Vagina (tissue), 2 donors: ENCODE measurements at regions not wholly inside any gene's neighbourhood (a gene's known extent, or its start where the extent isn't known, plus 50 kb on each side); places are given as distances from the start of the nearest gene placed in this dataset.
"Not testable (repeated sequence)": the region's sequence is repeated elsewhere in the genome, so short reads cannot be mapped to it uniquely, and the experiment has no call there.

Experiments
- DNase-seq, 2 donors: peaks; one replicate each; pipeline ENCODE4 v3.0.0-alpha.2; 2017; ENCODE audit errors: extremely low spot score in 2 of 2
- H3K27ac ChIP-seq: fragments of 200-600 bp; sonication (generic); one replicate; pipeline ENCODE4 v1.5.1; 2019
- H3K27me3 ChIP-seq: fragments of 200-600 bp; sonication (generic); one replicate; pipeline ENCODE4 v1.5.1; 2019
- H3K36me3 ChIP-seq, 2 donors: fragments of 200-600 bp; sonication (generic); one replicate each; pipeline ENCODE4 v1.5.1; 2017 to 2019
- H3K4me1 ChIP-seq: fragments of 200-600 bp; sonication (generic); one replicate; pipeline ENCODE4 v1.5.1; 2019
- H3K4me3 ChIP-seq, 2 donors: fragments of 200-600 bp; sonication (generic); 1 replicate in 1 of 2; 2 replicates in 1 of 2; pipeline ENCODE4 v1.5.1; 2016 to 2019
- H3K9me3 ChIP-seq: fragments of 200-600 bp; sonication (generic); one replicate; pipeline ENCODE4 v1.5.1; 2019
- POLR2A ChIP-seq, 2 donors: fragments of 450-650 bp; IDR thresholded peaks; one replicate each; pipeline ENCODE4 v1.6.1; 2017; ENCODE audit warnings: antibody characterized with exemption in 2 of 2, mild to moderate bottlenecking in 2 of 2, moderate library complexity in 2 of 2
- POLR2AphosphoS5 ChIP-seq, 2 donors: sonication (generic); formaldehyde crosslinking; IDR thresholded peaks; one replicate each; pipeline ENCODE4 v1.9.0; 2017; ENCODE audit warnings: antibody characterized with exemption in 2 of 2, mild to moderate bottlenecking in 2 of 2, low read depth in 1 of 2; ENCODE audit not compliant: insufficient read depth in 1 of 2
- intact Hi-C: fragments of 100-400 bp; cut with DNase I; formaldehyde crosslinking; loops from one replicate; pipeline ENCODE4 v1.15.1; 2023
- TF ChIP-seq, protein P1 (sequence below), 3 experiments: fragments of 450-650 bp in 2 of 3; fragments of 200-600 bp in 1 of 3; sonication (generic) in 1 of 3; IDR thresholded peaks; one replicate each; pipeline ENCODE4 v1.5.1; 2017 to 2019; ENCODE audit warnings: antibody characterized with exemption in 3 of 3, mild to moderate bottlenecking in 2 of 3, moderate library complexity in 2 of 3

DNA sequence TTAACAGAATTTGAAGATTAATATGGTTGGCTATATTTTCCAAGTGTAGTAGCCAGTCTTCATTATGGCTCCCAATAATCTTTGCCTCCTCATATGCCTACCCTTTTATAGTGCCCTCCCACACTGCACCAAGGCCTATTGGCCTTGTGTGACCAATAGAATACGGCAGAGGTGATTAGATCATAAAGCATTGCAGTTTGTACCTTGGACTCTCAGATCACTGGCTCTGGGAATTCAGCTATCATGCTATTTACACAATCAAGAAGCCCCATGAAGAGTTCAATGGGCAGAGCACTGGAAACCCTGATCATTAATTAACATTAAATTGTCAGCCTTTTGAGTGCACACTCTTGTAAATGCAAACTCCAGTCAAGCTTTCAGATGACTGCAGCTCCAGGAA lies 154.5 kb upstream of the MAGI2 start:
- DNase-seq, result no peak
- Histone ChIP-seq H3K36me3 (no peaks in the 10 kb centered on the region), H3K9me3 (no peaks in the 10 kb centered on the region), H3K27ac (no peak overlapping the region), H3K4me3 (no peak overlapping the region), H3K4me1 (no peaks in the 10 kb centered on the region), H3K27me3 (no peaks in the 10 kb centered on the region)
- intact Hi-C loops, result no loop called here
- TF ChIP-seq POLR2AphosphoS5 (IDR thresholded peaks at IDR 0.05; ENCODE audit: insufficient read depth in 1 of 2, low read depth in 1 of 2) (no peak), POLR2A (IDR thresholded peaks at IDR 0.05) (no peak)
- TF ChIP-seq, protein P1, sequence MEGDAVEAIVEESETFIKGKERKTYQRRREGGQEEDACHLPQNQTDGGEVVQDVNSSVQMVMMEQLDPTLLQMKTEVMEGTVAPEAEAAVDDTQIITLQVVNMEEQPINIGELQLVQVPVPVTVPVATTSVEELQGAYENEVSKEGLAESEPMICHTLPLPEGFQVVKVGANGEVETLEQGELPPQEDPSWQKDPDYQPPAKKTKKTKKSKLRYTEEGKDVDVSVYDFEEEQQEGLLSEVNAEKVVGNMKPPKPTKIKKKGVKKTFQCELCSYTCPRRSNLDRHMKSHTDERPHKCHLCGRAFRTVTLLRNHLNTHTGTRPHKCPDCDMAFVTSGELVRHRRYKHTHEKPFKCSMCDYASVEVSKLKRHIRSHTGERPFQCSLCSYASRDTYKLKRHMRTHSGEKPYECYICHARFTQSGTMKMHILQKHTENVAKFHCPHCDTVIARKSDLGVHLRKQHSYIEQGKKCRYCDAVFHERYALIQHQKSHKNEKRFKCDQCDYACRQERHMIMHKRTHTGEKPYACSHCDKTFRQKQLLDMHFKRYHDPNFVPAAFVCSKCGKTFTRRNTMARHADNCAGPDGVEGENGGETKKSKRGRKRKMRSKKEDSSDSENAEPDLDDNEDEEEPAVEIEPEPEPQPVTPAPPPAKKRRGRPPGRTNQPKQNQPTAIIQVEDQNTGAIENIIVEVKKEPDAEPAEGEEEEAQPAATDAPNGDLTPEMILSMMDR (IDR thresholded peaks at IDR 0.05), result no peak

- intact Hi-C loops, result no loop called here
- Histone ChIP-seq H3K9me3 (no peaks in the 10 kb centered on the region), H3K27ac (no peak overlapping the region), H3K4me1 (no peaks in the 10 kb centered on the region), H3K4me3 (no peak overlapping the region), H3K27me3 (no peaks in the 10 kb centered on the region), H3K36me3 (no peaks in the 10 kb centered on the region)
- TF ChIP-seq, protein P1 (IDR thresholded peaks at IDR 0.05), result no peak
- no peak for TF ChIP-seq POLR2A (IDR thresholded peaks at IDR 0.05)
- TF ChIP-seq POLR2AphosphoS5 (IDR thresholded peaks at IDR 0.05; ENCODE audit: insufficient read depth in 1 of 2, low read depth in 1 of 2), result no peak
- no peak for DNase-seq
Observed at GRCh38 chr7:79604841-79605240, 151.4 kb upstream of the MAGI2 start.

- no peak overlapping the region for H3K4me3 ChIP-seq
- TF ChIP-seq POLR2A (IDR thresholded peaks at IDR 0.05), result no peak
- no peak for TF ChIP-seq POLR2AphosphoS5 (IDR thresholded peaks at IDR 0.05; ENCODE audit: insufficient read depth in 1 of 2, low read depth in 1 of 2)
- TF ChIP-seq, protein P1 (IDR thresholded peaks at IDR 0.05), result no peak
- H3K27ac ChIP-seq, result no peak overlapping the region
- no peaks in the 10 kb centered on the region for H3K4me1 ChIP-seq
- no peaks in the 10 kb centered on the region for H3K27me3 ChIP-seq
- intact Hi-C loops, result no loop called here
- DNase-seq, result no peak
- H3K36me3 ChIP-seq, result no peaks in the 10 kb centered on the region
- no peaks in the 10 kb centered on the region for H3K9me3 ChIP-seq
Observed at GRCh38 chr7:79598351-79598750, 144.9 kb upstream of the MAGI2 start.

DNA sequence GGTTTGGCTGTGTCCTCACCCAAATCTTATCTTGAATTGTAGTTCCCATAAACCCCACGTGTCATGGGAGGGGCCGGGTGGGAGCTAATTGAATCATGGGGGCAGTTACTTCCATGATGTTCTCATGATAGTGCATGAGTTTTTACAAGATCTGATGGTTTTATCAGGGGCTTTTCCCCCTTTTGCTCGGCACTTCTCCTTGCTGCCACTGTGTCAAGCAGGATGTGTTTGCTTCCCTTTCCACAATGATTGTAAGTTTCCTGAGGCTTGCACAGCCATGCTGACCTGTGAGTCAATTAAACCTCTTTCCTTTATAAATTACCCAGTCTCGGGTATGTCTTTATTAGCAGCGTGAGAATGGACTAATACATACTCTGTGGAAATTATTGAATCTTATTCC lies 141.2 kb upstream of the MAGI2 start:
- H3K27me3 ChIP-seq, result not testable (repeated sequence)

GRCh38 chr7:79593866-79594301 lies 140.4 kb upstream of the MAGI2 start:
- Histone ChIP-seq H3K27ac (no peak overlapping the region), H3K27me3 (no peaks in the 10 kb centered on the region), H3K4me1 (no peaks in the 10 kb centered on the region), H3K4me3 (no peak overlapping the region), H3K36me3 (no peaks in the 10 kb centered on the region), H3K9me3 (no peaks in the 10 kb centered on the region)
- intact Hi-C loops, result no loop called here
- no peak for TF ChIP-seq POLR2AphosphoS5 (IDR thresholded peaks at IDR 0.05; ENCODE audit: insufficient read depth in 1 of 2, low read depth in 1 of 2)
- DNase-seq, result no peak

More for the DNA sequence above, 141.2 kb upstream of the MAGI2 start:
- DNase-seq, H3K4me1 ChIP-seq, H3K27ac ChIP-seq, intact Hi-C loops, H3K9me3 ChIP-seq, H3K4me3 ChIP-seq, H3K36me3 ChIP-seq: not testable (repeated sequence)

- no peak for TF ChIP-seq POLR2A (IDR thresholded peaks at IDR 0.05)
- TF ChIP-seq, protein P1 (IDR thresholded peaks at IDR 0.05), result no peak
- no peak for TF ChIP-seq POLR2AphosphoS5 (IDR thresholded peaks at IDR 0.05; ENCODE audit: insufficient read depth in 1 of 2, low read depth in 1 of 2)
- intact Hi-C loops, result no loop called here
- Histone ChIP-seq H3K27me3 (no peaks in the 10 kb centered on the region), H3K36me3 (no peaks in the 10 kb centered on the region), H3K9me3 (no peaks in the 10 kb centered on the region), H3K27ac (no peak overlapping the region), H3K4me3 (no peak overlapping the region), H3K4me1 (no peaks in the 10 kb centered on the region)
- no peak for DNase-seq
Observed at GRCh38 chr7:79590916-79591623, 137.6 kb upstream of the MAGI2 start.
